HG02943 (cell line): ENCODE measurements at regions not wholly inside any gene's neighbourhood (a gene's known extent, or its start where the extent isn't known, plus 50 kb on each side); places are given as distances from the start of the nearest gene placed in this dataset.

Experiments
- ATAC-seq: cut with Tn5 transposase; IDR thresholded peaks from one replicate; pipeline ENCODE4 v1.9.1; 2021; ENCODE audit warnings: mild to moderate bottlenecking, low read depth, moderate library complexity; ENCODE audit not compliant: unreplicated experiment

DNA sequence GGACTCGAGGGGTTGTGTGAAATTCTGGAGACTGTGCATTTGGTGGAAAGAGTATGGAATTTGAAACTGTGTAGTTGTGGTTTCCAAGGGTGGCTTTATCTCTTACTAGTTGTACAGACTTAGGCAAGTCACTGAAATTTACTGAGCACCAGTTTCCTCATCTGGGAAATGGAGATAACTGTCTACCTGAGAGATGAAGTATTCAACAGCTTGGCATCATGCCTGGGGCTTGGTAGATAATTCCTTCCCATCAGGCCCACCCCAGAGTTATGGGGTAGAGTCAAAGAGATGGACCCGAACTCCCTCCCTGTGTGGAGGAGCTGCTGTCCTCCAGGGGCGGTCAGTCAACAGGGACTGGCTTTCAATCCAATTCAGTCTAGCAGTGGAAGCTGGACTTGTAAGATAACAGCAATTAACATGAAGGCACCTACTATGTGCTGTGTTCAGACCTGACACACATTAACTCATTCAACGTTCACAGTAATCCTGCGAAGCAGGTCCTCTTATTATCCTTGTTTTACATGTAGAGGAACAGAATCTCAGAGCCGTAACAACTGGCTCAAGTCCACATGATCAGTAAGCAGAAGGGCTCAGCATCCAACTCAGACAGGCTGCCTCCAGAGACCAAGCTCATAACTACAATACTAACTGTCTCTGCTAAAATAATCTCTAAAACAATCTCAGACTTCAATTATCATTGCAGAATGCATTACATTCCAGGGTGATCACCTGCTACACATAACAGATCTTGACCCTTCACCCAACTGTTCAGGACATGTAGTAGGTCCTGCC, 432.1 kb downstream of the LPIN1 start:
- no peak for ATAC-seq

- ATAC-seq: no peak
These were observed 433.6 kb downstream of the LPIN1 start for GRCh38 chr2:12180031-12180430.

DNA sequence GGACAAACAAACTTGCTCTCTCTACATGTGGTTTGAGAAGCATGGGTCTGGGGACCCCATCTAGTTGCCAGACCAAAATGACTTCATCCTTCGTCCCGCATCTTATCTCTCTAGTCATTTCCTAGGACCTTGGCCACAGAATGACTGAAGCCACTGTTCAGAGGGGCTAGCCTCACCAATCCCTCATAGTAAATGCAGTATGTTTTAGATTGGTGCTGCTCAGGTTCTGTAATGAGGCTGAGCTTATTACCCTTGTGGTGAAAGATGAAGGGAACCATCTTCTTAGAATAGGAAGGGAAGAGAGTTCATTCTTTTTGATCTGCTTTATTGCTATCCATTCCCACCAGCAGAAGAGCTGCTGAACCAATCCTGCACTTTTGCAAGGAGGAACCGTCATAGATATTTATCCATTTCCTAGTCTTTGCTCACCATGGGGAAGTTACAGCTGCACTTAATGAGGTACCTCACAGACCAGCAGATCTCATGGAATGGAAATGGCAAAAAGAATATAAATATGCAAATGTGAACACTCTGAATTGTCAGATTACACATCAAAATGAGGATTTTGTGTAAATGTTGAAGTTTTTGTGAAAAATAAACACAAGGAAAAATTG, 436.7 kb downstream of the LPIN1 start:
- ATAC-seq: no peak

- ATAC-seq: no peak
These were observed 446.3 kb downstream of the LPIN1 start for GRCh38 chr2:12192762-12193161.

DNA sequence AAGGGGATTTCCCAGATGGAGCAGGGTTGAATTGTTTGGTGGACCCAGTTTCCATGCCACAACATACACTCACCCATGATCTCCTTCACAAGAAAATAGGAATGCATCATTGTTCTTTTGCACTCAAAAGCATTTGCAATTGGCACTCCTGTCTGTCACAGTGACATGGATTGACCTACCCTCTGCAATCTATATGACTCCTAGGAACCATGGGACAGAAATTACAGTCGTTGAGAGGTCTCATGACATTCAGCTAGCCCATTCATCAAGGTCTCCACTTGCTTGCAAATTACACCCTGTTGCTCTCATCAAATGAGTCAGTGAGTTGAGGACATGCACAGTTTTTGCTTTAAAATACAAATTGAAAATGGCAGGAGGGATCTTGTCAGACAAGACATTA, 448.5 kb downstream of the LPIN1 start:
- ATAC-seq: no peak

- ATAC-seq: no peak
These were observed 450.1 kb downstream of the LPIN1 start for GRCh38 chr2:12196495-12196894.

DNA sequence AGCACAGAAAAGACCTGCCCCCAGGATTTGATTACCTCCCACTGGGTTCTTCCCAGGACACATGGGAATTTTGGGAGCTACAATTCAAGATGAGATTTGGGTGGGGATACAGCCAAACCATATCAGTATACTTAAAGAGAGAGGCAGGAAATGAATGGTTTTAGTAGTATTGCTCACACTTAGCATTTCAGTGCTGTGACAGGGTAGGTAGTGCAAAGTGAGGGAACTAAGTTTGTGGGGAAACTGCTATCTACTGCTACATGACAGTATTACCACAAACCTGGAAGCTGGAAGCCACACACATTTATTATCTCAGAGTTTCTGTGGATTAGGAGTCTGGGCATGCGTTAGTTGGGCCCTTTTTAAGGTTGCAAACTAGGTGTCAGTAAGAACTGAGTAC, 450.7 kb downstream of the LPIN1 start:
- ATAC-seq: no peak

GRCh38 chr2:12199491-12200211, 453.2 kb downstream of the LPIN1 start:
- ATAC-seq: no peak

DNA sequence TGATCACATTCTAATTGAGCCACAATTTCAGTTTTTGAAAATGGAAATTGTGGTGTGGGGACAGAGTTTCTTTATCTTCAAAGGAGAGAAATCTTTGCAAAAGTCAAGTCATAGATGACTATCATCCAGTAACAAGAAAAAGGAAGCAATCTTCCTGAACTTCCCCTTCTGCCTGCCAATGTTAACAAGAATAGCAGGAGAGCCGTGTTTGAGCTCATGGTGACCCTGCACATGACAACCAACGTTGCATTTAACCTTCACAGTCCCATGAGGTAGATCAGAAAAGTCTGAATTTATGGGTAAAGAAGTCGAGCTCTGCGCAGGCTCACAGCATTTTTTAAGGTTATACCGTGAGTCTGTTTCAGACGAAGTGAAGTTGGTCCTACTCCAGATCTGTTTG, 454.9 kb downstream of the LPIN1 start:
- no peak for ATAC-seq

GRCh38 chr2:12202313-12203075, 456.1 kb downstream of the LPIN1 start:
- no peak for ATAC-seq

- ATAC-seq: no peak
These were observed 457.1 kb downstream of the LPIN1 start for GRCh38 chr2:12203528-12203927.

- ATAC-seq: no peak
These were observed 458.7 kb downstream of the LPIN1 start for GRCh38 chr2:12205086-12205485.

DNA sequence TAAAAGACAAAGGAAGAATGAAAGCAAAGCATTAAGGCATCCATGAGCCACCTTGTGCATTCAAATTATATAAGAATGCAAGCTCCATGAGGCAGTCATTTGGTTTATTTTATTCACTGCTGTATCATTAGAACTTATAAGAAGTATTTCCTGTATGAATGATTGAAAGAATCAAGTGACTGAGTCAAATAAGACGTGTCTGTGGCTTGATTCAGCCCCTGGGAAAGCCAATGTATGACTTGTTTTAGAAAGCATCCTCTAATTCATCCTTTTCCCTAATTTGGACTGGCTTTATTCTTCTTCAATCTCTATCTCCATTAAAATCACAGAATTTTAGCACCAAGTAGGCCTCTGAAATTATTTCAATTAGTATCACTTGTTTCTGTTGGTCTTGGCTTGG, 461.1 kb downstream of the LPIN1 start:
- no peak for ATAC-seq

- ATAC-seq: no peak
These were observed 463.8 kb downstream of the LPIN1 start for GRCh38 chr2:12210016-12210933.

GRCh38 chr2:12211326-12212175, 465.1 kb downstream of the LPIN1 start:
- no peak for ATAC-seq

GRCh38 chr2:12212841-12213597, 466.6 kb downstream of the LPIN1 start:
- no peak for ATAC-seq

DNA sequence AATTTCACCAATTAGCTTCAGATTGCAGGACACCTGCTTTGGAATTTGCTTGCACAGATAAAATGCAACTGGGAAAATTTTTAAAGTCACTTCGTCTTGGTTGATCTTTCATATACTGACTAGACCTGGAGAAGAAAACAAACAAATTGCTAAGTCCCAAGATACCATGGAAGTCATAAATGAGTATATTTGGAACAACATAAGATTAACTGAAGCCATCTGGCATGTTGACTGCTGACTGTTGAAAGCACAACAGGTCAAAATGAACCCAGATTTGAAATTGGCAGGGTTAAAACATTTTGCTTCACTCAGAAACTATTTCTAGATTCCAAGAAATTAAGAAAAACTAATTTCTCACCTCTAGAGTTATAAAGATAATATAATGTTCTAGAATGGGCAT, 470.7 kb downstream of the LPIN1 start:
- ATAC-seq: no peak

- ATAC-seq: no peak
These were observed 473.3 kb downstream of the LPIN1 start for GRCh38 chr2:12219761-12220160.
